Activated CD4-positive, alpha-beta T cell treated with anti-CD3 and anti-CD28 coated beads, Interleukin-2, amount 50 U/mL, for 48 hours (primary cell): ENCODE measurements at regions not wholly inside any gene's neighbourhood (a gene's known extent, or its start where the extent isn't known, plus 50 kb on each side); places are given as distances from the start of the nearest gene placed in this dataset.
"Not testable (repeated sequence)": the region's sequence is repeated elsewhere in the genome, so short reads cannot be mapped to it uniquely, and the experiment has no call there.

Experiments used
- DNase-seq, 2 experiments: peaks; one replicate each; pipeline ENCODE4 v3.0.0-alpha.2; 2020

DNA sequence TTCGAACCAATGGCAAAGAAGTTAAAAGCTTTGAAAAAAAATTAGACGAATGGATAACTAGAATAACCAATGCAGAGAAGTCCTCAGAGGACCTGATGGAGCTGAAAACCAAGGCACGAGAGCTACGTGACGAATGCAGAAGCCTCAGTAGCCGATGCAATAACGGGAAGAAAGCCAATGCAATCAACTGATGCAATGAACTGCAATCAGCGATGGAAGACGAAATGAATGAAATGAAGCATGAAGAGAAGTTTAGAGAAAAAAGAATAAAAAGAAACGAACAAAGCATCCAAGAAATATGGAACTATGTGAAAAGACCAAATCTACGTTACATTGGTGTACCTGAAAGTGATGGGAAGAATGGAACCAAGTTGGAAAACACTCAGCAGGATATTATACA lies 52.6 kb upstream of the MRPS30 start:
- not testable (repeated sequence) for DNase-seq

GRCh38 chr5:44747396-44747795 lies 61.4 kb upstream of the MRPS30 start:
- no peak for DNase-seq

DNA sequence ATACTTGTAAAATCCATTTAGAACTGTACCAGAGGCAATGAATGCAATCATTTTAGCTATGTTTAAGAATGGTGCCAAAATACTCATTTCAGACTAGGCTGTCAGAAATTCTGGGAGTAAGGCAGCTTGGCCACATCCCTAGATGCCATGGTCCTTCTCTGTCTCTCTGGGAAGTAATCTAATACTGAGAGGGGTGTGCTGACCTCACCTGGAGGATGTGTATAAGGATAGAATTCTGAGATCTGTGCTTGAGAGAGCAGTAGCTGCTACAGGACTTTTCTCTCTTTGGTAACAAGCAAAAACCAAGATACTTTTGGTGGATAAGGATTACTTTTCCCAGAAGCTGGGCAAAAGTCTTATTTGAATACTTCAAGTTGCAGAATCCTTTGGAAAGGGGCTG lies 68.1 kb upstream of the MRPS30 start:
- DNase-seq, result no peak

- DNase-seq, result no peak
These were observed 79.2 kb upstream of the MRPS30 start for GRCh38 chr5:44729536-44729935.

GRCh38 chr5:44727100-44727499 lies 81.6 kb upstream of the MRPS30 start:
- DNase-seq, result no peak

DNA sequence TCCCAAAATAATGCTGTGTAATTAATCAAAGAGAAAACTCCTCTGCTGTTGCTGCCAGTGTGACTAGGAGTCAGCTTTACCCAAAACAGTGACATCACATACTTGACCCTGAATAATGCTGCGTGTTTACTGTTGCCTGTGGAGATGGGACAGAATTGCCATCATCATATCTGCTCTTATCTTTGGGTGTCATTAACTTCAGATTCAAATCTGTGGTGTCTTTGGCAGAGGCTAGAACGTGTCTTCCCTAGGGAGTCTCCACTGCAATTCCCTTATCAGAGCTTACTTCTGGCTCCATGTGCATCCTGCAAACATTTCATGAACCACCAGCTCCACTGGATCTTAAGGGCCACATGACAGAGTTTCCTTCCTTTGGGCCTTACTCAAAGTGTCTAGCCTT lies 88.9 kb upstream of the MRPS30 start:
- DNase-seq, result no peak

GRCh38 chr5:44714871-44715561 lies 93.7 kb upstream of the MRPS30 start:
- DNase-seq, result no peak

DNA sequence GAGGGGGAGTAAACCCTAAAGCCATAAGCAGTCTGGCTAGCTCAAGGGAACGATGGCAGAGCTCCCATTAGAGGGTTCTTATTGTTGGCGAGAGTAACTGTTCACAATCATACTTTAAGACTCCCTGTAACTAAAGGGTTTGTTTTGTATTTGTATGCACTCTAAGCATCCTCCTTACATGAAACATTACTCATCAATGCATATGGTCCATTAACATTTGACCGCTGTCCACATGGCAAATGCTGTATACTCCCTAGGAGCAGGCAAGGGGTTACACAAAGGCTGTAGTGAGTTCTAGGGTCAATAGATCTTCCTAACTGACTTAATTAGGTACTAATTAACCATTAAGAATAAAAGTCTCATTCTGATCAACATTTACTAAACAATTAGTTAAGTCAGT lies 95.3 kb upstream of the MRPS30 start:
- DNase-seq, result no peak

DNA sequence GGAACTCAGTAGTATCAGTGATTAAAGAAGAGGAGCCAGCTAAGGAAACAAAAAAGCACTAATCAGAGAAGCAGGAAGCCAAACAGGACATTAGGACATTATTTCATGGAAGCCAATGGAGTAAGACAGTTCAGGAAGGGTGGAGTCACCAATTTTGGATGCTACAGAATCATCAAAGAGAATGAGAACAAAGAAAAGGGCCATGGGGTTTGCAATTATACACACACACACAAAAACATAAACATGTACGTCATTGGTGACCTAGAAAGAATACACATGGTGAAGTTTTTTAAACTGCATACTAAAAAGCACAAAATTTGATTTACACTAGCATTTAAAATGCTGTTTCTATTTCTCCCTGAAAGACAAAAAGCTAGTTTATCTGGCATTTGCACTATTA lies 96.8 kb upstream of the MRPS30 start:
- DNase-seq, result no peak

DNA sequence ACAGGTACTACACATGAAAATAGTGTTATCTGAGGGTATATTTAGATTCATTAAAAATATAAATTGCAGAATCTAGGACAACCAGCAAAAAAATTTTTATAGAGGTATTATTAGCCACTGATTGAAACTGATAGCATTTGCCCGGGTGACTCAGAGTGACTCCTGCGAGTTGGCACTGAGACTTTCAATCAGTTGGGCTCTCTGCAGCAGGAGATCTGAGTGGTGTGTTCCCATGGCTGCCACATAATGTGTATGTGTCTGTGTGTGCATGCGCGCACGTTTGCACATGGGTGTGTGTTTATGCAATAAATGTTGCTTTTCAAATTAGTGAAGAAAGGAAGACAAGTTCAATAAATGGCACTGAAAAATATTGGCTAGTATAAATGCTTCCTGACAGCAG lies 100.1 kb upstream of the MRPS30 start:
- DNase-seq, result no peak

- DNase-seq, result no peak
These were observed 101.0 kb upstream of the MRPS30 start for GRCh38 chr5:44707721-44708120.

- no peak for DNase-seq
These were observed 111.7 kb upstream of the MRPS30 start for GRCh38 chr5:44697025-44697424.

GRCh38 chr5:44695259-44695658 lies 113.5 kb upstream of the MRPS30 start:
- no peak for DNase-seq

- DNase-seq, result no peak
These were observed 116.9 kb upstream of the MRPS30 start for GRCh38 chr5:44691802-44692201.

DNA sequence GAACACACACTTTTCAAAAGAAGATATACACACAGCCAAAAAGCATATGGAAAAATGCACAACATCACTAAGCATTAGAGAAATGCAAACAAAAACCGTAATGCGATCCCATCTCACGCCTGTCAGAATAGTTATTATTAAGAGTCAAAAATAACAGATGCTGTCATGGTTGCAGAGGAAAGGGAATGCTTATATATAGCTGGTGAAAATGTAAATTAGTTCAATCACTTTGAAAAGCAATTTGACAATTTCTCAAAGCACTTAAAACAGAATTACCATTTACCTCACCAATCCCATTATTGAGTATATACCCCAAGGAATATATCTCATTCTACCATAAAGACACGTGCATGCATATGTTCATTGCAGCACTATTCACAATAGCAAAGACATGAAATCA lies 126.8 kb upstream of the MRPS30 start:
- no peak for DNase-seq

DNA sequence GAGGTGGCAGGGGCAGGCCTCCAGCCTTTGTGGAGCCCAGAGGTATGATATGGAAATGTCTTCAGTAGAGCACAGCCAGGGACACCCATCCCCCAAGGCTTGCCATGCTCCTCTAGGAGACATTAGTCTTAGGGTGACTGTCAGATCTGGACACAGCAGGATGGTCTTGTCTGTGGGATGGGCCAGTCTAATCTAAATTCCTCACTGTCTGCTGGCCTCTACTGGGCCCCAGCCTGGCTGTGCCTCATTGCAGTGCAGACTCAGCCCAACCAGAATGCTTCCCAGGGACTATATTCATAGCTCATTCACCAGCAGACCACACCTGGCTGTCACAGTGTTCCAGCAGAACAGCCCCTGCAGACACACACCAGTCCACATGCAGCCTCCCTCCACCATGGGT lies 129.5 kb upstream of the MRPS30 start:
- DNase-seq, result no peak

- DNase-seq, result no peak
These were observed 133.5 kb upstream of the MRPS30 start for GRCh38 chr5:44675296-44675695.

- no peak for DNase-seq
These were observed 134.3 kb upstream of the MRPS30 start for GRCh38 chr5:44674461-44674860.

DNA sequence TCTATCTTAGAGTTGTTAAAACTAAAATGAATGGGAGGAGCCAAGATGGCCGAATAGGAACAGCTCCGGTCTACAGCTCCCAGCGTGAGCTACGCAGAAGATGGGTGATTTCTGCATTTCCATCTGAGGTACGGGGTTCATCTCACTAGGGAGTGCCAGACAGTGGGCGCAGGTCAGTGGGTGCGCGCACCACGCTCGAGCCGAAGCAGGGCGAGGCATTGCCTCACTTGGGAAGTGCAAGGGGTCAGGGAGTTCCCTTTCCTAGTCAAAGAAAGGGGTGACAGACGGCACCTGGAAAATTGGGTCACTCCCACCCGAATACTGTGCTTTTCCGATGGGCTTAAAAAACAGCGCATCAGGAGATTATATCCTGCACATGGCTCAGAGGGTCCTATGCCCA lies 140.3 kb upstream of the MRPS30 start:
- not testable (repeated sequence) for DNase-seq

DNA sequence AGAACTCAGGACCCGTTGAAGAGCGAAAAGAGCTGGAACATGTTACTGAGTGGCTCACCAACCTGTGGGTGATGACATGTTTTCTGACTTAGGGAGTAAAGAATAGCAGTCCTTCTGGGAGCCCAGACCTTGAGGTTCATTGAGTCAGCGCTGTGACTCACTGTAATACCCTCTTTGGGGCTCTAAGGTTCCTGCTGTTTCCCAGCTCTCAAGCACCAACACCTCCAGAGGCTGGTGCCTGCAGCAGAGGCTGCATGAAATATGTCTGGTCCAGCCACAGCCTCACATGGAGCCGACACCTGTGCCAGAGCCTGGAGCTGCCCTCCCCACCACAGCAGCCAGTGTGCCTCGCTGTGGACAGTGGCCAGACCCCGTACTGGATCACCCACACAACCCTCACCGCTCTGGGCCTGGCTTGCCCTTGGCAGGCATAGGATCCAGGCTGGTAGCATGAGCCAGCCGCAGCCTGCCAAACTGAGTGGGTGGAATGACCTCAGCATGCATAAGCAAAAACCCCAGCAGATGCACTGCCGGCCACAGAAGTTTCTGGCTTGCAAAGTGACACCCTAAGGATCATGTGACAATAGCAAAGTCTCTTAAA lies 143.5 kb upstream of the MRPS30 start:
- no peak for DNase-seq

GRCh38 chr5:44664711-44665100 lies 144.0 kb upstream of the MRPS30 start:
- no peak for DNase-seq

- DNase-seq, result no peak
These were observed 144.6 kb upstream of the MRPS30 start for GRCh38 chr5:44663991-44664710.

DNA sequence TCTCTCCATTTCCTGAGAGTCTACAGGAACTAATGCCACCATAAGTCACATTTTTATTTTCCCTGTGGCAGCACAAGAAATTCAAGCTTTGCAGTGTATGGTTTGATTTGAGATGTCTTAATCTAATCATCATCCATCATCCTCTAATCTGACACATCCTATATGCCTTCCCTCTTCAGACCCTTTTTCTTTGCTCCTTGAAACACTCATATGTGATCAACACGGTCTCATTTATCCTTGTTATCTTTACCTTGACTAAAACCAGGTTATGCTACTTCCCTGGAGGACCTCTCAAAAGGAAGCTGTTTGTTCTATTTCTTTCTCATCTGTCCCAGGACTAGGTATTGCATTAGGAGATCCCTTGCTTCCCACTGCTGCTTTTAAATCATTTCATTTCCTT lies 146.9 kb upstream of the MRPS30 start:
- no peak for DNase-seq

- DNase-seq, result no peak
These were observed 148.5 kb upstream of the MRPS30 start for GRCh38 chr5:44660251-44660650.
